ENCODE measurements at regions not wholly inside any gene's neighbourhood (a gene's known extent, or its start where the extent isn't known, plus 50 kb on each side); places are given as distances from the start of the nearest gene placed in this dataset.

GRCh38 chr1:4561205-4561604 is 93.2 kb upstream of the AJAP1 start:
- no peak for DNase-seq (ENCODE audit: low spot score in 2 of 2)

DNA sequence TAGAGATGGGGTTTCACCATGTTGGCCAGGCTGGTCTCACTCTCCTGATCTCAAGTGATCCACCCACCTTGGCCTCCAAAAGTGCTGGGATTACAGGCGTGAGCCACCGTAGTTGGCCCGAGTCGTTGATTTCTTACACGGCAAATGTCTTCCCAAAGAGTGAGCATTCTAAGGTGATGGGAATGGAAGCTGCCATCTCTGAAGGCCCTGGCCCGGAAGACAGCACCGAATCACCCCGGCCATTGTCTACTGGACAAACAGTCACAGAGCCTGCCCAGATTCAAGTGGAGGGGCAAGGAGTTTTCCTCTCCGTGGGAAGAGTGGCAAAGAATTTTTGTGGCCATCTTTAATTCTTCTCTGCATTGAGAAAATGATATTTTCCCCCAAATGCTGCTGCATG is 92.1 kb upstream of the AJAP1 start:
- WGBS, 2 donors = 92 to 93% methylated on average over 9 of the region's 9 CpGs
- intact Hi-C loops (cut with DNase I; ENCODE audit: low total_unique reads) = no loop called here
- no peak for DNase-seq (ENCODE audit: low spot score in 2 of 2)
- no peak overlapping the region for H3K4me3 ChIP-seq (ENCODE audit: low read depth, poor library complexity, severe bottlenecking)
- TF ChIP-seq, protein P1, sequence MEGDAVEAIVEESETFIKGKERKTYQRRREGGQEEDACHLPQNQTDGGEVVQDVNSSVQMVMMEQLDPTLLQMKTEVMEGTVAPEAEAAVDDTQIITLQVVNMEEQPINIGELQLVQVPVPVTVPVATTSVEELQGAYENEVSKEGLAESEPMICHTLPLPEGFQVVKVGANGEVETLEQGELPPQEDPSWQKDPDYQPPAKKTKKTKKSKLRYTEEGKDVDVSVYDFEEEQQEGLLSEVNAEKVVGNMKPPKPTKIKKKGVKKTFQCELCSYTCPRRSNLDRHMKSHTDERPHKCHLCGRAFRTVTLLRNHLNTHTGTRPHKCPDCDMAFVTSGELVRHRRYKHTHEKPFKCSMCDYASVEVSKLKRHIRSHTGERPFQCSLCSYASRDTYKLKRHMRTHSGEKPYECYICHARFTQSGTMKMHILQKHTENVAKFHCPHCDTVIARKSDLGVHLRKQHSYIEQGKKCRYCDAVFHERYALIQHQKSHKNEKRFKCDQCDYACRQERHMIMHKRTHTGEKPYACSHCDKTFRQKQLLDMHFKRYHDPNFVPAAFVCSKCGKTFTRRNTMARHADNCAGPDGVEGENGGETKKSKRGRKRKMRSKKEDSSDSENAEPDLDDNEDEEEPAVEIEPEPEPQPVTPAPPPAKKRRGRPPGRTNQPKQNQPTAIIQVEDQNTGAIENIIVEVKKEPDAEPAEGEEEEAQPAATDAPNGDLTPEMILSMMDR (IDR thresholded peaks at IDR 0.05) = no peak
- TF ChIP-seq POLR2A (IDR thresholded peaks at IDR 0.05) = no peak

More at GRCh38 chr1:4561205-4561604, 93.2 kb upstream of the AJAP1 start:
- intact Hi-C loops (cut with DNase I; ENCODE audit: low total_unique reads) = no loop called here
- H3K4me3 ChIP-seq (ENCODE audit: low read depth, poor library complexity, severe bottlenecking) = no peak overlapping the region
- TF ChIP-seq POLR2A (IDR thresholded peaks at IDR 0.05) = no peak
- TF ChIP-seq, protein P1 (IDR thresholded peaks at IDR 0.05) = no peak
- WGBS, 2 donors = 14 to 21% methylated on average over 10 of the region's 10 CpGs

GRCh38 chr1:4563586-4563985 is 90.8 kb upstream of the AJAP1 start:
- no peak overlapping the region for H3K4me3 ChIP-seq (ENCODE audit: low read depth, poor library complexity, severe bottlenecking)
- intact Hi-C loops (cut with DNase I; ENCODE audit: low total_unique reads) = no loop called here
- DNase-seq (ENCODE audit: low spot score in 2 of 2) = no peak
- TF ChIP-seq, protein P1 (IDR thresholded peaks at IDR 0.05) = no peak
- no peak for TF ChIP-seq POLR2A (IDR thresholded peaks at IDR 0.05)
- 77 to 88% methylated on average over 4 of the region's 4 CpGs for WGBS, 2 donors

- intact Hi-C loops (cut with DNase I; ENCODE audit: low total_unique reads) = no loop called here
- H3K4me3 ChIP-seq (ENCODE audit: low read depth, poor library complexity, severe bottlenecking) = no peak overlapping the region
- no peak for DNase-seq (ENCODE audit: low spot score in 2 of 2)
- TF ChIP-seq, protein P1 (IDR thresholded peaks at IDR 0.05) = no peak
- TF ChIP-seq POLR2A (IDR thresholded peaks at IDR 0.05) = no peak
- 21 to 25% methylated on average over 10 of the region's 10 CpGs for WGBS, 2 donors
Observed at GRCh38 chr1:4564051-4564450, 90.4 kb upstream of the AJAP1 start.

- intact Hi-C loops (cut with DNase I; ENCODE audit: low total_unique reads) = no loop called here
- 86 to 91% methylated on average over 3 of the region's 3 CpGs for WGBS, 2 donors
- no peak for DNase-seq (ENCODE audit: low spot score in 2 of 2)
- H3K4me3 ChIP-seq (ENCODE audit: low read depth, poor library complexity, severe bottlenecking) = no peak overlapping the region
- no peak for TF ChIP-seq POLR2A (IDR thresholded peaks at IDR 0.05)
- TF ChIP-seq, protein P1 (IDR thresholded peaks at IDR 0.05) = no peak
Observed at GRCh38 chr1:4565166-4565565, 89.2 kb upstream of the AJAP1 start.

DNA sequence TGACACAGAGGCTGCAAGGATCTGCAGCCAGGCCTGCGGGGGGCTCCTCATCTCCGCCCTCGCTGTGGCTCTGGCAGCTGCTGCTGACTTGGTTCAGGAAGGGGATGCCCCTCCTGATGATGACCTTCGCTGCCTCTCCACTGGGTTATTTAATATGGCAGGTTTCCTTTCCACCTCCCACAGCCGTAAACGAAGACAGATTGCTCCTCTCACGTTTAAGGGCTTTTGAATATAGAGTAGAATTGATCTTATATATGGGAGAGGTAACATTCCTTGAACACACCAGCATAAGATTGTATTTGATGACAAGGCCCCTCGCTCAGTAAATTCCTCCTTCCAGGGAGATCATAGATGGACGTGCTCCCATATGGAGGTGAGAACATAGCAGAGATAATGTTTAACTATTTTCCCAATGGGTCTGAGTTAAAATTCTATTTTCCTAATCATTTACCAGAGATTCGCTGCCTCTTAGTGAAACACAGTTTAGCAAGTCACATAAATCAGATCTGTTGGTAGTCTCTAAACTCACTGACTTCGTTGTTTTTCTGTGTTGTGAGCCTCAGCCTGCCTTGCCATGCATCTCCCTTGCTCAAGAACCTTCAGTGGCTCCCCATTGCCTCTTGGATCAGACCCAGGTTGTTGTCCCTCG is 88.5 kb upstream of the AJAP1 start:
- TF ChIP-seq, protein P1 (IDR thresholded peaks at IDR 0.05) = no peak
- no peak for TF ChIP-seq POLR2A (IDR thresholded peaks at IDR 0.05)
- 72 to 76% methylated on average over 12 of the region's 12 CpGs for WGBS, 2 donors
- intact Hi-C loops (cut with DNase I; ENCODE audit: low total_unique reads) = no loop called here
- no peak for DNase-seq (ENCODE audit: low spot score in 2 of 2)
- no peak overlapping the region for H3K4me3 ChIP-seq (ENCODE audit: low read depth, poor library complexity, severe bottlenecking)
